NT2/D1 (cell line): ENCODE measurements at regions not wholly inside any gene's neighbourhood (a gene's known extent, or its start where the extent isn't known, plus 50 kb on each side); places are given as distances from the start of the nearest gene placed in this dataset.

ENCODE experiments used
- DNase-seq: peaks from one replicate; pipeline ENCODE4 v3.0.0-alpha.2; 2011; ENCODE audit warnings: low read depth, low spot score
- H3K27me3 ChIP-seq: 2 replicates; pipeline ENCODE4 v1.6.0; 2011; ENCODE audit warnings: mild to moderate bottlenecking; ENCODE audit not compliant: insufficient read length, insufficient read depth
- H3K36me3 ChIP-seq: 2 replicates; pipeline ENCODE4 v1.6.1; 2011; ENCODE audit warnings: mild to moderate bottlenecking, low read length, mixed read lengths; ENCODE audit not compliant: insufficient read depth, insufficient read length
- H3K4me1 ChIP-seq: 2 replicates; pipeline ENCODE4 v1.5.1; 2011; ENCODE audit not compliant: insufficient read depth, insufficient read length
- H3K4me3 ChIP-seq: 2 replicates; pipeline ENCODE4 v1.5.1; 2011; ENCODE audit warnings: low read depth; ENCODE audit not compliant: insufficient read length
- H3K9ac ChIP-seq: 2 replicates; pipeline ENCODE4 v1.6.0; 2011; ENCODE audit warnings: low read depth; ENCODE audit not compliant: insufficient read length
- H3K9me3 ChIP-seq: 2 replicates; pipeline ENCODE4 v1.5.1; 2011; ENCODE audit warnings: mild to moderate bottlenecking, low read length; ENCODE audit not compliant: insufficient read depth
- SUZ12 ChIP-seq: IDR thresholded peaks from 2 replicates; pipeline ENCODE4 v1.6.1; 2011; ENCODE audit not compliant: insufficient read length, insufficient read depth; ENCODE audit errors: extremely low read depth
- YY1 ChIP-seq: IDR thresholded peaks from 2 replicates; pipeline ENCODE4 v1.6.1; 2011; ENCODE audit not compliant: insufficient read length, insufficient read depth
- ZNF274 ChIP-seq: IDR thresholded peaks from 2 replicates; pipeline ENCODE4 v1.6.1; 2011; ENCODE audit warnings: mild to moderate bottlenecking, low read depth, low read length

- no peak for TF ChIP-seq ZNF274
- TF ChIP-seq YY1 = no peak
- no peak for TF ChIP-seq SUZ12
- peaks cover 25% of the 10 kb centered on the region for H3K27me3 ChIP-seq
- DNase-seq = peak; percentile 48
- no peak overlapping the region for H3K4me3 ChIP-seq
- no peaks in the 10 kb centered on the region for H3K9me3 ChIP-seq
- H3K36me3 ChIP-seq = no peaks in the 10 kb centered on the region
- no peak overlapping the region for H3K9ac ChIP-seq
- H3K4me1 ChIP-seq = no peaks in the 10 kb centered on the region
Measured at GRCh38 chr4:175998782-175999181, 66.9 kb upstream of the WDR17 start.

DNA sequence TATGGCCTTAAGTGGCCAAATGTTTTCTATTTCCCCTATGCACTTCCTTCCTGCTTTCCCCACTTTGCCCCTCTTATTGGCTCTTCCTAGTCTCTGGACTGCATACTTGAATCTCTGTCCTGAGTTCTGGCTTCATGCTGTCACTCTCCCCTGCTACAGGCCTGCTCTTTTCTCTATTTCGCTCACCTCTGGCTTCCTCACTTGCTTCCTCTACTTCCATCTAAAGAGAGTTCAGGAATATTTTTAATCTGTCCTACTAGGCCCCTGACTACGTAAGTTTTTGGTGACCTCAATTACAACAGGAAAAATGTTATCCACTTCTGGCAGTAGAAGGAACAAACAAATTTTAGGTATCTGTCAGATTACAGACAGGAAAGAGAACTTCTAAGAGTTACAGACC lies 65.7 kb upstream of the WDR17 start:
- no peaks in the 10 kb centered on the region for H3K4me1 ChIP-seq
- H3K27me3 ChIP-seq = peaks cover 25% of the 10 kb centered on the region
- no peak for TF ChIP-seq SUZ12
- no peak for TF ChIP-seq YY1
- TF ChIP-seq ZNF274 = no peak
- no peak overlapping the region for H3K9ac ChIP-seq
- DNase-seq = no peak
- no peaks in the 10 kb centered on the region for H3K9me3 ChIP-seq
- no peak overlapping the region for H3K4me3 ChIP-seq
- H3K36me3 ChIP-seq = no peaks in the 10 kb centered on the region

DNA sequence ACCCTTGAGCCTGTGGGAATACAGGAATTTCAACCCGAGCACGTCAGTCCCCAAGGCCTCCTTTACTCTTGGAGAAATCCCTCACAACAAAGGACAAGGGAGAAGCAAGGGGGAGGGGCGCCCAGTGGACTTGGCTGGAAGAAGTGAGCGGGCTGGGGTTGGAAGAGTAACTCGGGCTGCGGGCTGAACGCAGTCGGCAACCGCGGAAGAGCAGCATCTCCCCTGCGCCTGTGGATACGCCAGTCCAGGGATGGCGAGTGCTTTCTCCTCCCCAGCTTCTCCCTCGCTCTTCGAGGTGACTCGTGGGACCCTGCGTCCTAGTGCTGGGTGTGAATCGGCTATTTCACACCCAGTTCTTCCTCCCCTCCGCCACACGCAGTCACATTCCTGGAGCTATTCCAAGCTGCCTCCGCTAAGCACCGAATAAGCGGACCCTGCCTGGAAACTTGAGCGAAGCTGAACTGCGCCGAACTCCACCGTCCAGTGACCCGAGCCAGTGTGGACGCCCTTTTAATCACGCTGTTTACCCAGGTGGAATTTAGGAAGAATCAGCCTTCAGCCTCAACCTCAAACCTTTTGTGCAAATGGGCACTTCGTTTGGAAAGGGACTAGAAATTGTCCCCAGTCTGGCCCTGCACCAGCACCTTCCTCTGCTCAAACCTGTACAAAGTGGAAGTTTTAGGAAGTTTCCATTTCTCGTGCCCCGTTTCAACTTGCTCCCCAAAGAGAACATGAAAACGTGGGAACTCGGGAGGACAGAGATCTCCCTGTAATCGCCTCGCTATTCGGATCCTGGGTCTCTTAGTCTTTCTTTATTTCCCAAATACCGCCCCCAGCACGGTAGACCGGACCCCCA lies 64.3 kb upstream of the WDR17 start:
- Histone ChIP-seq H3K4me1 (no peaks in the 10 kb centered on the region), H3K4me3 (peak overlapping the region; percentile 56), H3K27me3 (peaks cover 25% of the 10 kb centered on the region), H3K9ac (peak overlapping the region; percentile 59), H3K9me3 (no peaks in the 10 kb centered on the region), H3K36me3 (no peaks in the 10 kb centered on the region)
- DNase-seq = peak; percentile 60
- TF ChIP-seq YY1 (no peak), ZNF274 (no peak), SUZ12 (no peak)

DNA sequence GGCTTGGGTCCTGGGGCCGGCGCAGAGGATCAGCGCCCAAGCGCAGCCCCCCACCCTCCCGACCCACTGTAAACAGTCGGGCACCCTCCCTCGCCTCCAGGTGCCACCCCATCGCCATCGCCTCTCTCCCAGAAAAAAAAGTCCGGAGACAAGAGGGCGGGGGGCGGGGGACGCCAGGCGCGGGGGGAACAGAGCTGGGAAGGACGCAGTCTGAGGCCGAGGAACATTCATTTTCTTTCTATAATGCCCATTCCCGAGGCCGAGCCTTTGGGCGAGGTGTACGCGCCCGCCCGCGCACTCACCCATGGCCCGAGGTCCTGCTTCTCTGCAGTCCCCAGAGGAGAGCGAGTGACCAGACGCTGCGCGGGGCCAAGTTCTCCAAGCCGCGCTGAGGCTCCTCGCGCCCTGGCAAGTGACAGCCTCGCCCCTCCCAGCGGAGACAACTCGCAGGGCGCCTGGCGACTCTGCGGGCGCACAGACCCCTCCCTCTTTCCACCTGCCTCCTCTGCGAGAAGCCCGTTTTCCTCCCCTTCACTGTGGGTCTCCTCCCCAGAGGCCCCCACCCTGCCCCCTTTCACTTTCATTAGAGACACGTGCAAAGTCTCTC lies 63.5 kb upstream of the WDR17 start:
- H3K27me3 ChIP-seq = peaks cover 25% of the 10 kb centered on the region
- H3K9ac ChIP-seq = peak overlapping the region; percentile 59
- DNase-seq = peak; percentile 16
- H3K4me1 ChIP-seq = no peaks in the 10 kb centered on the region
- peak overlapping the region; percentile 56 for H3K4me3 ChIP-seq
- no peaks in the 10 kb centered on the region for H3K36me3 ChIP-seq
- no peaks in the 10 kb centered on the region for H3K9me3 ChIP-seq
- no peak for TF ChIP-seq YY1
- TF ChIP-seq SUZ12 = no peak
- TF ChIP-seq ZNF274 = no peak

- H3K27me3 ChIP-seq = peaks cover 25% of the 10 kb centered on the region
- H3K4me3 ChIP-seq = no peak overlapping the region
- H3K4me1 ChIP-seq = no peaks in the 10 kb centered on the region
- H3K9ac ChIP-seq = no peak overlapping the region
- no peaks in the 10 kb centered on the region for H3K36me3 ChIP-seq
- TF ChIP-seq ZNF274 (no peak), SUZ12 (no peak), YY1 (no peak)
- DNase-seq = no peak
- H3K9me3 ChIP-seq = no peaks in the 10 kb centered on the region
Measured at GRCh38 chr4:176005766-176006165, 59.9 kb upstream of the WDR17 start.

GRCh38 chr4:176009254-176009653 lies 56.4 kb upstream of the WDR17 start:
- TF ChIP-seq ZNF274 = no peak
- no peak for DNase-seq
- no peak overlapping the region for H3K9ac ChIP-seq
- no peak overlapping the region for H3K4me3 ChIP-seq
- no peaks in the 10 kb centered on the region for H3K27me3 ChIP-seq
- H3K36me3 ChIP-seq = no peaks in the 10 kb centered on the region
- H3K9me3 ChIP-seq = no peaks in the 10 kb centered on the region
- no peaks in the 10 kb centered on the region for H3K4me1 ChIP-seq

DNA sequence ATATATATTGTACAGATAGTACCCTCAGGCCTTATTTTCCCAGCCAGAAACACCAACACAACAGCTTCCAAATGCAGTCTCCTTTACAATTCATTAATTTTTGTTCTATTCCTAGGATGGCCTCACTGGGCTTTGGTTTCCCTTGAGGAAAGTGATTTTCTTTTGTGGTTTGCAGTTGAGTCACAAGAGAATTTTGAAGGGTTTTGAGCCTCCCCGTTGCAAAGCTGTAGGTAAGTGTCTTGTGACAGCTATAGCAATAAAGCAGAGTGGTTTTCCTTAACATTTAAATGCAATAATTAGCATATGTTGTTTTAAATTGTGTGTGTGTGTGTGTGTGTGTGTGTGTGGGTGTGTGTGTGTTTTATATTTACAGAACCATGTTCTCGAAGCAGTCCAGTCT lies 54.1 kb upstream of the WDR17 start:
- no peak overlapping the region for H3K4me3 ChIP-seq
- TF ChIP-seq ZNF274 (no peak), SUZ12 (no peak), YY1 (no peak)
- no peak overlapping the region for H3K9ac ChIP-seq
- H3K27me3 ChIP-seq = no peaks in the 10 kb centered on the region
- no peaks in the 10 kb centered on the region for H3K9me3 ChIP-seq
- DNase-seq = no peak
- no peaks in the 10 kb centered on the region for H3K36me3 ChIP-seq
- H3K4me1 ChIP-seq = no peaks in the 10 kb centered on the region
